Activated CD8-positive, alpha-beta memory T cell treated with anti-CD3 and anti-CD28 coated beads for 36 hours (primary cell): ENCODE measurements at regions not wholly inside any gene's neighbourhood (a gene's known extent, or its start where the extent isn't known, plus 50 kb on each side); places are given as distances from the start of the nearest gene placed in this dataset.

Source experiments
- CTCF ChIA-PET: fragments of 350-600 bp; sonication (Branson Sonifier 250); formaldehyde crosslinking; loops from one replicate; lab custom pipeline; 2021; ENCODE audit warnings: antibody characterized with exemption; lab: Charles Lee
- POLR2A ChIA-PET: fragments of 350-600 bp; sonication (Branson Sonifier 250); formaldehyde crosslinking; loops from one replicate; lab custom pipeline; 2021; ENCODE audit warnings: antibody characterized with exemption; lab: Charles Lee

DNA sequence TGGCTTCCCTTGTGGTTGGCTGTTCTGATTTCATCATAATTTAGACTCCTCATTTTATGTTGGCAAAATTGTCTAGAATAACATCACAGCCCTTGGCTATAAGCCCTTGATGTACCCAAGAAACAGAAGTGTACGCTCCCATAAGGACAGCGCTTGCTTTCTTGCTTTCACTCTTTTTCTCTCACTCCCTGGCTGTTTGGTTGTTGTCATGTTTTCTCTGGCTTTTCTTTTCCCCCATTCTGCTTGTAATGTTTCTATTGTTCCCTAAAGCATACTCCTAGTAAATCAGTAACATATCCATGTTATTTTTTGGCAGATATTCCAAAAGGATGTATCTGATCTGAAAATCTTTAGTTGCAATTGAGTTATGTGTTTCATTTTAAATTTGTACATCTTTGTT lies 530.5 kb downstream of the NOVA1 start:
- CTCF ChIA-PET = no interaction called here
- POLR2A ChIA-PET = no interaction called here

DNA sequence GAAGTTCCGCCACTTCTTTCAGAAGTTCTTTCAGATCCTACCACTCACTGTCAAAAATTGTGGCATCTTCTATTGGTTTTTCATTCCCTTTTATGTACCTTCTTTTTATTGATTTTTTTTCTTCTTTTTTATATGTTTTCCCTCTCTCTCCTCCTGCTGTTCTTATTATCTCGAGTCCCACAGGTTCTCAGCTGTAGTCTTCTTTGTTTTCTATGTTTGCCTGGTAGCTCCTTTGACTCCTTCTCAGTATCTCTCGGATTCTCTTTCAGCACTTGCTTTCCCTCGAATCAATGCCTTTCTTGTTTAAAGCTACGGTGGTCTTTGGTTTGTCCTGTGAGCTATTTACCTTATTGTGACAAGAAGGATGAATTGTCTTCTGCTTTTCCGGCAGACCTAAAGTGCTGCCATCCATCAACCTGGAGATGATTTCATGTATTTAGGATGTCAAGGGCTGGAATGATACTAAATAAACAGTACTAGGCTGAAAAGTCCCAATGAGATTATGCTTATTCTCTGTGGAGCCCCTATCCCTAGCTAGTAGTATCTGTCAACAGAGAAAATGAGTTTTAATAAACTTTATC lies 541.7 kb downstream of the NOVA1 start:
- POLR2A ChIA-PET = no interaction called here
- CTCF ChIA-PET = no interaction called here

DNA sequence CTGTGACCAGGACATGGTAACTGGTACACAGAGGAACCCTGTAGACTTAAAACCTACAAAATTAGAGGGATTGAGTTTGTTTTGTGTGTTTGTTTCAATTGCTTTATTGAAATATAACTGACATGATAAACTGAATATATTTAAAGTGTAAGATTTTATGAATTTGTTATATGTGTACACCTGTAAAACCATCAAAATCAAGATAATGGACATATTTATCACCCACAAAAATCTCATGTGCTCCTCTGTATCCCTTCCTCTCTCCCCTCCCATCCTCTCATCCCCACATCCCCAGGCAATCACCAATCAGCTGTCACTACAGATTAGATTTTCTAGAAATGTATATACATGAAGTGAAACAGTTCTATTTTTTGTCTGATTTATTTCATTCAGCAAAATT lies 565.5 kb downstream of the NOVA1 start:
- CTCF ChIA-PET = no interaction called here
- POLR2A ChIA-PET = no interaction called here

DNA sequence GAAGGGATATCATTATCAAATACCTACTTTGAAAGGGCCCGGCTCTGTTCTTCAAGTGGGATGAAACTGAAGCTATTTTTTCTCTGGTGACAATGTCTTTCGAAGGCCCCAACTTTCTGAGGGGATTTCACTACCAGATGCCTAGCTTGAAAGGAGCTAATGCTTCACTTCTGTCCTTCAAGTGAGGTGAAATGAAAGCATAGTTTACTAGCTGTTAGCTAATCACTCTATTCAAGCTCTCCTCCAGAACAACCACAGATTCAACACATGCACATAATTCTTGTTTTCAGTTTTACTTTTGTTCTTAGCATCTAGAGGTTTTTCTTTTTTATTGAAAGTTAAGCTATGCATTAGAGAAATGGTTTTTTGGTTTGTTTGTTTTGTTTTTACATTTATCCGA lies 571.4 kb downstream of the NOVA1 start:
- CTCF ChIA-PET = no interaction called here
- POLR2A ChIA-PET = no interaction called here

GRCh38 chr14:26023967-26024366 lies 573.9 kb downstream of the NOVA1 start:
- ChIA-PET CTCF (no interaction called here), POLR2A (no interaction called here)

DNA sequence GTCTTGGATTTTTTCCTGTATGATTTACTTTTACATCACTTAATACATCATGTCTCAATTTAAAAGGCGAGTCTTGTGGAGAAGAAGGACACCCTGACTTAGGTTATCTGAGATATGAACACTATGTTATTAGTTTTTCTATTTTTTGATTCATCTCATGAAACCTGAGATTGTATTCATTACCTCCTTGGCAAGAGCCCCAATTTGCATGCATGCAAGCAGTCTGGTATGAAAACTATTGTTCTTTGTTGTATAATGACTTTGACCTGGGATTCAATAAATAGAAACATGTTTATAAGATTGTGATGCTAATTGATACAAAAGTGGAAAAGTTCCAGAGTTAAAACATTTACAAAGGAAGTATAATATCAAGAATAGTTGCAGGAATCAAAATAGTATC lies 576.1 kb downstream of the NOVA1 start:
- CTCF ChIA-PET = no interaction called here
- POLR2A ChIA-PET = no interaction called here

- ChIA-PET CTCF (no interaction called here), POLR2A (no interaction called here)
Measured at GRCh38 chr14:26017270-26017669, 580.6 kb downstream of the NOVA1 start.

DNA sequence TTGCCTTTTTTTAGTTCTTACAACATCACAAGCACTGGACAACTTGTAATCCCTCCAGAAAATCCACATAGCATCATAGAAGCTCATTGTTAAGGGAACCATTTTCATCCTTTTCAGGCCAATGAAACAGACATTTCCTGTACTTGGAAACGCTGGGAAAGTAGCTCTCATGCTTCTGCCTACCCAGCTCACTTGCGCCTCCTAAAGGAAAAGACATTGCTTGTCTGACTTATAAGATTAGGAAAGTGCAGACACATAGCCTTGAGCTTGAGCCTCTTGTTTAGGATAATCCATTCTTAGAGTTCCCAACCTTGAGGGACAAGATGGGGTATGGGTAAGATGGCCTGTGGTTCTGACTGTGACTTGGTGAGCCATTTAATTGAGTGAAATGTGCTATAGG lies 589.5 kb downstream of the NOVA1 start:
- POLR2A ChIA-PET = no interaction called here
- CTCF ChIA-PET = no interaction called here

DNA sequence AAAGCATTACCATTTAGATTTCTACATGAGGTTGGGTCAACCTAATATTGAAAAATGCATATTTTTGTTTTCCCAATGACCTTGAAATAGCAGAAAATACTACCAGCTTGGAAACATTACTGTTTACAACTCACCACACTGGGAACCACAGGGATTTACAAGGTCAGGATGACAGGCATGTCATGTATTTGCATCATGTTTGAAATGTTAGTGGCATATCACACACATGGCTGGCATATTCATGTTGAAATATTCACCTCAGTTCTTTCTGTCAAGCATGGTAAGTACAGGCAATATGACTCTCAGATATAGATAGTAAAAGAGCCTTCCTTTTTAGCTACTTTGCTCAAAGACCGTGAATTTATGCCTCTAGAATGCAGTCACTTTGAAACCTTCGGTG lies 593.5 kb downstream of the NOVA1 start:
- POLR2A ChIA-PET = no interaction called here
- CTCF ChIA-PET = no interaction called here

GRCh38 chr14:25993830-25994229 lies 604.0 kb downstream of the NOVA1 start:
- ChIA-PET POLR2A (no interaction called here), CTCF (no interaction called here)

GRCh38 chr14:25988536-25988935 lies 609.3 kb downstream of the NOVA1 start:
- ChIA-PET CTCF (no interaction called here), POLR2A (no interaction called here)

DNA sequence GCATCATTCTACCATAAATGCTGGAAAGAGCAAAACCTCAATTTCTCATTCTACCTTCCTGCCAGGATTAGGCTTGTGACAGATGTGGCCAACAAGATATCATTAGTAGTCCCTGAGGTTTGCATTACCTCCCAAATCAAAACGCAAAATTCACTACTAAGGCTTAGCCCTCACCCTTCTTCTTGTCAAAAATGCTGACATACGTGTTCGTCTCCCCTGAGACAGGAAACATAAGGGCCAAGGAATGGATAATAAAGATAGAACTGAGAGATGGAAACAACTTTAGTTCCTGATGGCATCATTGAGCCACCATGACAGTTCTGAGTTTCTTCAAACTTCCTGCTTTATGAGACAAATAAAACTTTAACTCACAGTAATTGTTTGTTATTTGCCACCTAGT lies 642.1 kb downstream of the NOVA1 start:
- ChIA-PET CTCF (no interaction called here), POLR2A (no interaction called here)

DNA sequence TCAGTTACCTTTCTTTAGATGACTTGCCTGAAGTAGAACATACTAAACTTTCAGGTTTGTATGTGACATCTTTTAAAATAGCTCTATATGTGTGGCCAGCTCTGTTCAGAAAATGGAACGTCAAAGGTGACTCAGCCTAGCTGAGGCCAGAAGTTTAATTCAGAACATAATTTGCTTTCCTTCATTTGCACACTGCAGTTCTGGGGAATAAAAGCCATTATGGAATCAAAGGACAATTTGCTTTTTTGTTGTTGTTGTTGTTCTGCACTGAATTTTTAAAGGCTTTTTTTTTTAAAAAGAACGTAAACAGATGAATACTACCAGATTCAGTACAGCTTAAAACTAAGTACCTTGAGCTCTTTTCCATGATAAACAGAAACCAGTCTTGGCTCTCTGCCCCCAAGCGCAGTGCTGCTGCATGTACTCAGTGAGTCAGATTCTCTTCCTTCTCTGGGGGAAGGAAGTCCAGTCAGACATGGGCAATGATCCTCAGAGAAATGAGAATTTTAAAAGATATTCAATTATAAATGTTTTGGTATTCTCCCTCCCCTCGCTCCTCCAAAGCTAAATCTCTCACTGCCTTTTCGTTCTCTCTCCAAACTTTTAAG lies 644.2 kb downstream of the NOVA1 start:
- CTCF ChIA-PET = no interaction called here
- POLR2A ChIA-PET = no interaction called here

DNA sequence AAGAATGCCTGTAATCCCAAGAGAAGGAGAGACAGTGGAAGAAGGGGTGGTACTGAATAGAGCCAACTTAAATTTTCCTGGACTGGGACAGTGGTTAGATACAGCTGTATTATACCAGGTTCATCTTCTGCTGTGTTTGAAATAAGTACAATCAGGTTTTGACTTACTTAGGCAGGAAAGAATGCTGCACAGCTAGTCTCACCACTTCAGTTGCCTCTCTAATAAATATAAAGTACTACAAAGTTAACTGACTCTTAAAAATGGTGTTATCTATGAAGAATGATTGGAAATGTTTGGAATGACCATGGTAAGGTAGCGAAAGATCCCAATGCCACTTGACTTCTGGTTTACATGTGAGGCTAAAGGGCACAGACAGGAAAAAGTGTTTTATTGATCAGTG lies 652.1 kb downstream of the NOVA1 start:
- POLR2A ChIA-PET = no interaction called here

DNA sequence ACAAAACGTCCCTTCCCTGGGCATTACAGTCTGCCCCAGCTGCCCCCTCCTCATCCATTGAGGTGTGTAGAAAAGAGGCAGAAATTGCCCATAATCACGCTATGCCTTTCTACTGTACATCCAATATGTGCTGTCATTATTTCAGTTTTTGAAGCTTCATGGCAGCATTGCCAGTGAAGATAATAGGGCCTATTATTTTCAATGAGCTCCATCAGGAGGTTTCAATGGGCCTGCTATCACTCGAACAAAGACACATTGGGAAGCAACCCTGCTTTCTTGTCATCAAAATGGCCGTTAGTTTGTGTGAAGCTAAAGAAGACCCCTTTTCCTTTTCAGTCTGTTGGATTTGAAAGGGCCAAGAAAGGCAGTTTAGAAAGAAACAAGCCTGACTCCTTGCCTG lies 653.8 kb downstream of the NOVA1 start:
- ChIA-PET CTCF (no interaction called here), POLR2A (no interaction called here)

More for the DNA sequence above, 652.1 kb downstream of the NOVA1 start:
- CTCF ChIA-PET = no interaction called here

GRCh38 chr14:25943329-25943728 lies 654.5 kb downstream of the NOVA1 start:
- CTCF ChIA-PET = no interaction called here
- POLR2A ChIA-PET = no interaction called here

- POLR2A ChIA-PET = no interaction called here
- CTCF ChIA-PET = no interaction called here
Measured at GRCh38 chr14:25942090-25942489, 655.7 kb downstream of the NOVA1 start.

DNA sequence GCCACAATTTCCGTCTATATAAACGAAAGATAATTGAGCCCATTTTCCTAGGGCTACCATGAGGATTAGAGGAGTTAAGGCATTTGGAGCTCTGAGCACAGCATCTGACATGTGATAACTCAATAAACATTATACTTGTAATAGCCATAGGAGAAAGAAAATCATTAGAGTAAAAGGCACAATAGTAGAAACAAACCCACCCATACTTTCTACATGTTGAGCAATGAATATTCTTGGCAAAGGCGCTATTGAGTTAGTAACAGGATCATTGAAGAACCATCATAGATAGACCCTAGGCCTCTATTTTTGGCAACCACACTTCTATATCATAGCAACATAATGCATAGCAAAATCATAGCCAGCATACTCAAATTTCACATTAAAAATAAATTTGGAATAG lies 664.1 kb downstream of the NOVA1 start:
- POLR2A ChIA-PET = no interaction called here
- CTCF ChIA-PET = no interaction called here

DNA sequence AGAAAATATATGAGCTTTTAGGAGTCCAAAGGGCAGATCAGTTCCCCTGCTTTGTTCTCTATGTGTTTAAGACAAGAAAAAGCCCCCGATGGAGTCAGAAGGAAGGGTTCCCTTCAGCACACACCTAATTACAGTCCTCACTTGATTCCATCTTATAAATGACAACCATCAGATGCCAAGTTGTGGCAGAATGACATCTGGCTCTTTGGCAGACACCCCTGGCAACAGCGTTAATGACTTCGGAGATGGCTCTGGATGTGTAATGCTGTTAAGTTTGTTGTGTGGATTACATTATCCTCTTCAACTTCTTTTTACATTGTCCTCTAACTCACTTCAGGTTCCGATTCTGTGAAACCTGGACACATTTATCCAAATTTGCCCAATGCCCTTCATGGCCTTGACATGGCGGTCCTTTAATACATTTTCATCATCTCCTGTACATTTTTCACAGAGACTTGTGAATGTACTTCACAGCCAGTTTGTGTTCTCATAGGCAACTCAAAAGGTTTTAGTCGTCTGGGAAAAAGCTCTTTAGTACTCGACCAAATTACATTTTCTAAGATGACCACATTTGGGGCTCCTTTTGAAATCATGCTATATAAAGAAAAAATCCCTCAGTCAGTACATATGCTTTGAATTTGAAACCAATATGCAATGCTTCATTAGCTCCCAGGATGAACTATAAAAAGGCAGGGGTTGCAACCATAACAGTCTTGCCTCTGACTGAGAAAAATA lies 667.8 kb downstream of the NOVA1 start:
- CTCF ChIA-PET = no interaction called here
- POLR2A ChIA-PET = no interaction called here

DNA sequence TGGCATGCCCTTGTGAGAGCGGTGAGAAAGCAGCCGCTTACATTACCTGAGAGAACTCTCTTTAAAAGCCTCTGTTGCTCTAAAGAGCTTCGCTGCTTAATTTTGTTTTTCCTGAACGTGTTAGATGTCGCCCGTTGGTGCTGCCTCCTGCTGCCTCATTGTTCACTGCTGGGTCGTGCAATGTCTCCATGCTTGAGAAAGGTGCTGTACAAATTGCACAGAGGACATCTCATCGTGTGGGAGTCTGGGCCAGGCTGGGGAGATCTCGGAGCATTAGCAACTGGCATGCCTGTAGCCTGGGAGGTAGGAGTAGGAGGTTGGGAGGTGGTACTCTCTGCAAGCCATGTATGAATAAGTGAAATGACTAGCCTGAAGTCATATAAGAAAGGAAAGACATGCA lies 686.0 kb downstream of the NOVA1 start:
- POLR2A ChIA-PET = no interaction called here
- CTCF ChIA-PET = no interaction called here

DNA sequence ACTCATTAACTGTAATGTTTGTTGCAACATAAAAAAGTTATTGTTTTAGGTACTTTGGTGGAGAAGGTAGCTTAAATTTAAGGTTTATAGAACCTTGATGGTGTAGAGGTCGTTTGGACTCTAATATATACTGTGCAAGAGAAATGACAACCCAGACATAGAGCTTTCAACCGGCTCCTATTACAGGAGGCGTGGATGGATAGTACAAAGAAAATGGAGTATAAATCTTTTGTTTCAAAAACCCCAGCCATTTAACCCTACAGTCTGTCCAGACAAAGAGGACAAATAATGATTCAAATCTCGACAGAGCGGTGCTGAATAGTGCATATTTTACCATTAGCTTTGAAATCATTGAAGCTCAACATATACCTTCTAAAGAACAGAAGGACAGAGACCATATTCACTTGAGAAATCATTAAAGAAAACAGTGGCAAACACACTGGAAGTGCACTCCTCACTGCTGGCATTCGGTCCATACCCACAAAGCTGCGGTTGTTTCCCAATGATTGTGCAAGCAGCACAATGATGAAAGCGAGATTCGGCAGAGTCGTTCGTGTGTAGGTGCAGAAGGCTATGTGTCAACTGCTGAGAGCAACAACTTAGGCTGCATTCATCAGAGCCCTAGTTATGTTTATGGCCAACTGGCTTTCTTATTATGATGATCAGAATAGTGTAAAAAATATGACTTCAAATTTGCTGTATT lies 688.6 kb downstream of the NOVA1 start:
- ChIA-PET CTCF (no interaction called here), POLR2A (no interaction called here)
